ENCODE measurements at regions not wholly inside any gene's neighbourhood (a gene's known extent, or its start where the extent isn't known, plus 50 kb on each side); places are given as distances from the start of the nearest gene placed in this dataset.

GRCh38 chr10:128927497-128928161 lies 539.4 kb upstream of the MGMT start:
- TF ChIP-seq POLR2A (IDR thresholded peaks at IDR 0.05) (no peak), EP300 (IDR thresholded peaks at IDR 0.05) (no peak)
- TF ChIP-seq, protein P1, sequence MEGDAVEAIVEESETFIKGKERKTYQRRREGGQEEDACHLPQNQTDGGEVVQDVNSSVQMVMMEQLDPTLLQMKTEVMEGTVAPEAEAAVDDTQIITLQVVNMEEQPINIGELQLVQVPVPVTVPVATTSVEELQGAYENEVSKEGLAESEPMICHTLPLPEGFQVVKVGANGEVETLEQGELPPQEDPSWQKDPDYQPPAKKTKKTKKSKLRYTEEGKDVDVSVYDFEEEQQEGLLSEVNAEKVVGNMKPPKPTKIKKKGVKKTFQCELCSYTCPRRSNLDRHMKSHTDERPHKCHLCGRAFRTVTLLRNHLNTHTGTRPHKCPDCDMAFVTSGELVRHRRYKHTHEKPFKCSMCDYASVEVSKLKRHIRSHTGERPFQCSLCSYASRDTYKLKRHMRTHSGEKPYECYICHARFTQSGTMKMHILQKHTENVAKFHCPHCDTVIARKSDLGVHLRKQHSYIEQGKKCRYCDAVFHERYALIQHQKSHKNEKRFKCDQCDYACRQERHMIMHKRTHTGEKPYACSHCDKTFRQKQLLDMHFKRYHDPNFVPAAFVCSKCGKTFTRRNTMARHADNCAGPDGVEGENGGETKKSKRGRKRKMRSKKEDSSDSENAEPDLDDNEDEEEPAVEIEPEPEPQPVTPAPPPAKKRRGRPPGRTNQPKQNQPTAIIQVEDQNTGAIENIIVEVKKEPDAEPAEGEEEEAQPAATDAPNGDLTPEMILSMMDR (IDR thresholded peaks at IDR 0.05), result no peak

Data from ovary (tissue), 3 donors.